ENCODE measurements at regions not wholly inside any gene's neighbourhood (a gene's known extent, or its start where the extent isn't known, plus 50 kb on each side); places are given as distances from the start of the nearest gene placed in this dataset.

DNA sequence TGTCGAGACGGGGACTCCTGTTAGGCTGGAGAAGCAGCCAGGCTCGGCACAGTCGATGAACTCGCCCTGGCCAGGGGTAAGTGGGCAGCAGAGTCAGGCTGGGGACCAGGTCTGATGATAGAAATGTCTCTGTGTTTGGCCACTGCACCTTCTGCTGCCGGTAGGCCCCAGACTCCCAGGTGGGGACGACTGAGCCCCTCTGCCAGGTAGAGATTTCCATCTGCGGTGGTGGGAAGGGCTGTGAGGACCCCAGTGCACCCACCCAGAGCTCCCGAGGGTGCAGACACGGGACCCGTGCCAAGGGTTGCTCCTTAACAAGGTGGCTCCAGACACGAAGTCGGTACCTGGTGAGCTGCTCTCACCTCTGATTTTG lies 862.5 kb downstream of the TBC1D22A start:
- Histone ChIP-seq H2AFZ (ENCODE audit: low read depth, low read length, severe bottlenecking) (no peak overlapping the region), H3K27ac (ENCODE audit: low read depth, low read length) (no peak overlapping the region), H3F3A (ENCODE audit: insufficient read depth) (no peaks in the 10 kb centered on the region), H3K79me2 (ENCODE audit: insufficient read depth, low read length) (no peaks in the 10 kb centered on the region), H3K36me3 (ENCODE audit: low read length) (no peaks in the 10 kb centered on the region), H3K4me2 (ENCODE audit: low read depth, low read length, poor library complexity, severe bottlenecking) (no peak overlapping the region), H3K9ac (ENCODE audit: low read length) (no peak overlapping the region), H4K20me1 (ENCODE audit: low read depth, low read length) (no peaks in the 10 kb centered on the region), H3K27me3 (ENCODE audit: low read length) (no peaks in the 10 kb centered on the region), H3K9me3 (ENCODE audit: insufficient read depth, low read length) (no peaks in the 10 kb centered on the region), H3K9me2 (replicated peaks; ENCODE audit: insufficient read depth, low read length) (no peaks in the 10 kb centered on the region), H3K4me3 (ENCODE audit: insufficient read depth, low read length, poor library complexity, severe bottlenecking) (no peak overlapping the region)
- TF ChIP-seq EZH2phosphoT487 (conservative IDR thresholded peaks at IDR 0.05; ENCODE audit: low read length) = no peak
- TF ChIP-seq, protein P1, sequence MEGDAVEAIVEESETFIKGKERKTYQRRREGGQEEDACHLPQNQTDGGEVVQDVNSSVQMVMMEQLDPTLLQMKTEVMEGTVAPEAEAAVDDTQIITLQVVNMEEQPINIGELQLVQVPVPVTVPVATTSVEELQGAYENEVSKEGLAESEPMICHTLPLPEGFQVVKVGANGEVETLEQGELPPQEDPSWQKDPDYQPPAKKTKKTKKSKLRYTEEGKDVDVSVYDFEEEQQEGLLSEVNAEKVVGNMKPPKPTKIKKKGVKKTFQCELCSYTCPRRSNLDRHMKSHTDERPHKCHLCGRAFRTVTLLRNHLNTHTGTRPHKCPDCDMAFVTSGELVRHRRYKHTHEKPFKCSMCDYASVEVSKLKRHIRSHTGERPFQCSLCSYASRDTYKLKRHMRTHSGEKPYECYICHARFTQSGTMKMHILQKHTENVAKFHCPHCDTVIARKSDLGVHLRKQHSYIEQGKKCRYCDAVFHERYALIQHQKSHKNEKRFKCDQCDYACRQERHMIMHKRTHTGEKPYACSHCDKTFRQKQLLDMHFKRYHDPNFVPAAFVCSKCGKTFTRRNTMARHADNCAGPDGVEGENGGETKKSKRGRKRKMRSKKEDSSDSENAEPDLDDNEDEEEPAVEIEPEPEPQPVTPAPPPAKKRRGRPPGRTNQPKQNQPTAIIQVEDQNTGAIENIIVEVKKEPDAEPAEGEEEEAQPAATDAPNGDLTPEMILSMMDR (IDR thresholded peaks at IDR 0.05; ENCODE audit: insufficient read depth, low read length, poor library complexity, severe bottlenecking) = no peak

DNA sequence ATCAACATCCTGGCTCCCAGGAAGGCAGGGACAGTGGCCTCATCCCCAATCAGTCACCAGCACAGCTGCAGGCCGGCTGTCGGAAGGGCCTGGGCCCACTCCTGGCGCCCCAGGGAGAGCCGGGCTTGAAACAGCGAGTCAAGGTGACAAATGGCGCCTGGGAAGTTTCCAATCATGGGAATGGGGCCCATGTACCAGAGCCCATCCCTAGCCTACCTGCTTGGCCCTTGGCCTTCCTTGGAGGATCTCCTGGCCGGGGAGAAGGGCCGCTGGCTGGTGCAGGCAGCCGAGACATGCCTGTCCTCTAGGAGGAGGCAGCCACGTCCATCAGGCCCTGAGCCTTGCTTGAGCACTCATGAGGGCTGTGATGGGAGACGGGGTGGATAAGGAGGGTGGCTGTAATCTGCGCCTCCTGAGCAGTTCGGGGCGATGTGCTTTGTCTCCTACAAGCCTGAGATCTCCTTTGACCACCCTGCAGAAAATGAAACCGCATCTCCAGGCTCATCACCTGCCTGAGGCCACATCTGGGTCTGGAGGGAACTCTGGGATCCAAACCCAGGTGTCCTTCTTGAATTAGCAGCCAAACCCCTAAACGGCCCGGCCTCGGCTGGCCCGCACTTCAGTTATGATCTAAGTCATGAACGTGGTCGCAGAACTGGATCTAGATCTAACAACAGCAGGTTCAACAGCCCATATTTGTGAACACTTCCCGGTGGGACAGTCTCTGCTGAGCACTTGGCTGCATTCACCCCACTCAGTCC lies 862.0 kb downstream of the TBC1D22A start:
- Histone ChIP-seq H2AFZ (ENCODE audit: low read depth, low read length, severe bottlenecking) (no peak overlapping the region), H3K79me2 (ENCODE audit: insufficient read depth, low read length) (no peaks in the 10 kb centered on the region), H3K4me3 (ENCODE audit: insufficient read depth, low read length, poor library complexity, severe bottlenecking) (no peak overlapping the region), H3F3A (ENCODE audit: insufficient read depth) (no peaks in the 10 kb centered on the region), H4K20me1 (ENCODE audit: low read depth, low read length) (no peaks in the 10 kb centered on the region), H3K27me3 (ENCODE audit: low read length) (no peaks in the 10 kb centered on the region), H3K36me3 (ENCODE audit: low read length) (no peaks in the 10 kb centered on the region), H3K27ac (ENCODE audit: low read depth, low read length) (no peak overlapping the region), H3K4me2 (ENCODE audit: low read depth, low read length, poor library complexity, severe bottlenecking) (no peak overlapping the region), H3K9ac (ENCODE audit: low read length) (no peak overlapping the region), H3K9me3 (ENCODE audit: insufficient read depth, low read length) (no peaks in the 10 kb centered on the region), H3K9me2 (replicated peaks; ENCODE audit: insufficient read depth, low read length) (no peaks in the 10 kb centered on the region)
- TF ChIP-seq, protein P1 (IDR thresholded peaks at IDR 0.05; ENCODE audit: insufficient read depth, low read length, poor library complexity, severe bottlenecking) = no peak
- no peak for TF ChIP-seq EZH2phosphoT487 (conservative IDR thresholded peaks at IDR 0.05; ENCODE audit: low read length)

DNA sequence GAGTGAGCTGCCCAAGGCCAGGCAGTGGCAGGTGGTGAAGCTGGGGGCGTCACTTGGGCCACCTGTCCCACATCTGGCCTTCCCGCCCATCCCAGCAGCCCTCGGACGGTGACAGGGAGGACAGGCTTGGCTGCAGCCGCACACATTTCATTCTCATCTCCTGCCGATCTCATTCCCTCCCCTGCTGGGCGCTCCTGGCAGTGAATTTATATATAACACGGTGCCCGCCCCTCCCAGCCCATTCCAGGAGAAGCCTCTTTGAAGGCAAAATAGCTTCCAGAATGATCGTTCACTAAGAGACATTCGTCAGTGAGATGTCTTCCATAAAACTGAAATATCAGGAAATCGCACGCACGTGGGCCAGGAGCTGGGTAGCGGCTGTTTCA lies 861.3 kb downstream of the TBC1D22A start:
- no peaks in the 10 kb centered on the region for H3K9me3 ChIP-seq (ENCODE audit: insufficient read depth, low read length)
- no peak overlapping the region for H3K4me3 ChIP-seq (ENCODE audit: insufficient read depth, low read length, poor library complexity, severe bottlenecking)
- H3K36me3 ChIP-seq (ENCODE audit: low read length) = no peaks in the 10 kb centered on the region
- H3K4me2 ChIP-seq (ENCODE audit: low read depth, low read length, poor library complexity, severe bottlenecking) = no peak overlapping the region
- H2AFZ ChIP-seq (ENCODE audit: low read depth, low read length, severe bottlenecking) = no peak overlapping the region
- TF ChIP-seq, protein P1 (IDR thresholded peaks at IDR 0.05; ENCODE audit: insufficient read depth, low read length, poor library complexity, severe bottlenecking) = no peak
- no peak for TF ChIP-seq EZH2phosphoT487 (conservative IDR thresholded peaks at IDR 0.05; ENCODE audit: low read length)
- no peaks in the 10 kb centered on the region for H3K27me3 ChIP-seq (ENCODE audit: low read length)
- H4K20me1 ChIP-seq (ENCODE audit: low read depth, low read length) = no peaks in the 10 kb centered on the region
- H3K9ac ChIP-seq (ENCODE audit: low read length) = no peak overlapping the region
- H3K9me2 ChIP-seq (replicated peaks; ENCODE audit: insufficient read depth, low read length) = no peaks in the 10 kb centered on the region
- H3K79me2 ChIP-seq (ENCODE audit: insufficient read depth, low read length) = no peaks in the 10 kb centered on the region
- no peaks in the 10 kb centered on the region for H3F3A ChIP-seq (ENCODE audit: insufficient read depth)
- no peak overlapping the region for H3K27ac ChIP-seq (ENCODE audit: low read depth, low read length)
